ENCODE measurements at regions not wholly inside any gene's neighbourhood (a gene's known extent, or its start where the extent isn't known, plus 50 kb on each side); places are given as distances from the start of the nearest gene placed in this dataset.

- TF ChIP-seq CTCF (conservative IDR thresholded peaks at IDR 0.05 in 1 of 2, IDR thresholded peaks at IDR 0.05 in 1 of 2; ENCODE audit: extremely low read depth in 1 of 2, insufficient read depth in 1 of 2, low read depth in 1 of 2, low read length in 2 of 2) (no peak), EZH2 (IDR thresholded peaks at IDR 0.05; ENCODE audit: borderline replicate concordance, low read length) (no peak)
Measured at GRCh38 chr5:14039576-14039975, 95.1 kb upstream of the DNAH5 start.
